NCI-H526 (cell line): ENCODE measurements at regions not wholly inside any gene's neighbourhood (a gene's known extent, or its start where the extent isn't known, plus 50 kb on each side); places are given as distances from the start of the nearest gene placed in this dataset.

Experiments
- DNase-seq, 2 experiments: peaks; one replicate each; lab custom pipeline; 2025; lab: John Stamatoyannopoulos, UW

GRCh38 chr5:139733698-139734538 lies 61.7 kb upstream of the PSD2 start:
- DNase-seq, result peak; percentile 86 to 94

GRCh38 chr5:139734539-139734916 lies 61.1 kb upstream of the PSD2 start:
- DNase-seq, result peak in 1 of 2 experiments; percentile 47

- DNase-seq, result no peak
These were observed 57.1 kb upstream of the PSD2 start for GRCh38 chr5:139738193-139739149.

GRCh38 chr5:139739150-139739974 lies 56.2 kb upstream of the PSD2 start:
- peak in 1 of 2 experiments; percentile 29 for DNase-seq

GRCh38 chr5:139740138-139740991 lies 55.2 kb upstream of the PSD2 start:
- no peak for DNase-seq

- DNase-seq, result no peak
These were observed 54.5 kb upstream of the PSD2 start for GRCh38 chr5:139740992-139741672.

GRCh38 chr5:139741823-139742172 lies 53.8 kb upstream of the PSD2 start:
- DNase-seq, result no peak

GRCh38 chr5:139742173-139742903 lies 53.3 kb upstream of the PSD2 start:
- DNase-seq, result no peak

GRCh38 chr5:139743001-139743771 lies 52.4 kb upstream of the PSD2 start:
- DNase-seq, result peak in 1 of 2 experiments; percentile 55

- DNase-seq, result no peak
These were observed 51.8 kb upstream of the PSD2 start for GRCh38 chr5:139743804-139744203.

- no peak for DNase-seq
These were observed 51.0 kb upstream of the PSD2 start for GRCh38 chr5:139744471-139745131.

GRCh38 chr5:139745132-139745799 lies 50.3 kb upstream of the PSD2 start:
- peak in 1 of 2 experiments; percentile 30 for DNase-seq

- no peak for DNase-seq
These were observed 49.6 kb upstream of the PSD2 start for GRCh38 chr5:139745800-139746690.
